HEK293 (cell line): ENCODE measurements at regions not wholly inside any gene's neighbourhood (a gene's known extent, or its start where the extent isn't known, plus 50 kb on each side); places are given as distances from the start of the nearest gene placed in this dataset.

Experiments used
- CTCF ChIA-PET: fragments of 350-600 bp; formaldehyde crosslinking; extraction: SDS; loops from one replicate; lab custom pipeline; 2021; ENCODE audit warnings: antibody characterized with exemption; lab: Yijun Ruan, JAX
- POLR2A ChIA-PET: fragments of 300-600 bp; formaldehyde crosslinking; extraction: SDS; loops from one replicate; lab custom pipeline; 2020; ENCODE audit warnings: antibody characterized with exemption, inconsistent platforms; lab: Yijun Ruan, JAX
- H3K27ac ChIP-seq: fragments of 200-500 bp; sonication (Bioruptor generic); 2 replicates; pipeline ENCODE4 v1.5.1; 2014; ENCODE audit warnings: low read depth, low read length, control low read depth, inconsistent platforms; ENCODE audit errors: extremely low read depth
- H3K36me3 ChIP-seq, 2 experiments: fragments of 200-500 bp in 1 of 2; sonication (Bioruptor generic) in 1 of 2; 1 replicate in 1 of 2; 2 replicates in 1 of 2; pipeline ENCODE4 v1.5.1; 2014 to 2017; ENCODE audit warnings: inconsistent platforms in 2 of 2, low read length in 2 of 2; ENCODE audit not compliant: control insufficient read depth in 2 of 2, insufficient read depth in 1 of 2
- H3K4me1 ChIP-seq: fragments of 200-500 bp; sonication (Bioruptor generic); 2 replicates; pipeline ENCODE4 v1.5.1; 2014; ENCODE audit warnings: mild to moderate bottlenecking, low read length, inconsistent platforms; ENCODE audit not compliant: control insufficient read depth, insufficient read depth
- H3K4me3 ChIP-seq: 2 replicates; pipeline ENCODE4 v1.5.1; 2011; ENCODE audit warnings: low read depth, mild to moderate bottlenecking, control low read depth, low read length, moderate library complexity
- H3K9me3 ChIP-seq: fragments of 200-500 bp; sonication (Bioruptor generic); 2 replicates; pipeline ENCODE4 v1.5.1; 2014; ENCODE audit warnings: low read depth, low read length, inconsistent platforms; ENCODE audit not compliant: control insufficient read depth, insufficient read depth
- GLI2 ChIP-seq: fragments of 450-650 bp; formaldehyde crosslinking; IDR thresholded peaks from 2 replicates; pipeline ENCODE4; 2017; ENCODE audit warnings: missing biosample characterization, missing genetic modification characterization, low read depth, borderline replicate concordance
- KLF16 ChIP-seq: fragments of 450-650 bp; formaldehyde crosslinking; IDR thresholded peaks from 2 replicates; pipeline ENCODE4 v1.5.1; 2017; ENCODE audit warnings: missing biosample characterization, missing genetic modification characterization
- SCRT2 ChIP-seq: fragments of 450-650 bp; formaldehyde crosslinking; IDR thresholded peaks from 2 replicates; pipeline ENCODE4 v1.5.1; 2016; ENCODE audit warnings: missing biosample characterization, missing genetic modification characterization
- WT1 ChIP-seq: fragments of 450-650 bp; formaldehyde crosslinking; IDR thresholded peaks from 2 replicates; pipeline ENCODE4 v1.5.1; 2016; ENCODE audit warnings: missing biosample characterization, missing genetic modification characterization
- YY1 ChIP-seq: fragments of 450-650 bp; formaldehyde crosslinking; IDR thresholded peaks from 2 replicates; pipeline ENCODE4 v1.5.1; 2018; ENCODE audit warnings: missing biosample characterization, missing genetic modification characterization
- ZNF133 ChIP-seq: fragments of 450-650 bp; formaldehyde crosslinking; IDR thresholded peaks from 2 replicates; pipeline ENCODE4 v1.5.1; 2016; ENCODE audit warnings: missing biosample characterization, missing genetic modification characterization
- ZNF157 ChIP-seq: fragments of 450-650 bp; formaldehyde crosslinking; IDR thresholded peaks from 2 replicates; pipeline ENCODE4 v1.5.1; 2016; ENCODE audit warnings: missing biosample characterization, missing genetic modification characterization
- ZNF169 ChIP-seq: fragments of 450-650 bp; formaldehyde crosslinking; IDR thresholded peaks from 2 replicates; pipeline ENCODE4 v1.5.1; 2016; ENCODE audit warnings: missing biosample characterization, missing genetic modification characterization
- ZNF2 ChIP-seq: fragments of 450-650 bp; formaldehyde crosslinking; IDR thresholded peaks from 2 replicates; pipeline ENCODE4 v1.5.1; 2016; ENCODE audit warnings: missing biosample characterization, missing genetic modification characterization
- ZNF211 ChIP-seq: fragments of 450-650 bp; formaldehyde crosslinking; IDR thresholded peaks from 2 replicates; pipeline ENCODE4 v1.5.1; 2016; ENCODE audit warnings: low read depth, missing biosample characterization, missing genetic modification characterization
- ZNF24 ChIP-seq: fragments of 450-650 bp; formaldehyde crosslinking; IDR thresholded peaks from 2 replicates; pipeline ENCODE4 v1.5.1; 2016; ENCODE audit warnings: missing biosample characterization, missing genetic modification characterization
- ZNF354C ChIP-seq: fragments of 450-650 bp; formaldehyde crosslinking; IDR thresholded peaks from 2 replicates; pipeline ENCODE4 v1.5.1; 2016; ENCODE audit warnings: missing biosample characterization, missing genetic modification characterization, low read depth, borderline replicate concordance
- ZNF433 ChIP-seq: fragments of 450-650 bp; formaldehyde crosslinking; IDR thresholded peaks from 2 replicates; pipeline ENCODE4 v1.5.1; 2016; ENCODE audit warnings: missing biosample characterization, missing genetic modification characterization, low read depth
- ZNF48 ChIP-seq: fragments of 450-650 bp; formaldehyde crosslinking; IDR thresholded peaks from 2 replicates; pipeline ENCODE4 v1.5.1; 2016; ENCODE audit warnings: missing biosample characterization, missing genetic modification characterization
- ZNF549 ChIP-seq: fragments of 450-650 bp; IDR thresholded peaks from 2 replicates; pipeline ENCODE4 v1.5.1; 2018; ENCODE audit warnings: missing biosample characterization, missing genetic modification characterization, mild to moderate bottlenecking, inconsistent platforms, moderate library complexity
- ZNF626 ChIP-seq: fragments of 450-650 bp; sonication (Bioruptor Pico); formaldehyde crosslinking; IDR thresholded peaks from 2 replicates; pipeline ENCODE4 v1.5.1; 2018; ENCODE audit warnings: missing biosample characterization, missing genetic modification characterization, inconsistent platforms
- ZNF701 ChIP-seq: fragments of 450-650 bp; formaldehyde crosslinking; IDR thresholded peaks from 2 replicates; pipeline ENCODE4 v1.5.1; 2016; ENCODE audit warnings: missing biosample characterization, missing genetic modification characterization
- TF ChIP-seq, protein P1 (sequence below): fragments of 450-650 bp; formaldehyde crosslinking; IDR thresholded peaks from 2 replicates; pipeline ENCODE4 v1.5.1; 2016; ENCODE audit warnings: missing biosample characterization, missing genetic modification characterization
- TF ChIP-seq, protein P2 (sequence below): fragments of 450-650 bp; formaldehyde crosslinking; IDR thresholded peaks from 2 replicates; pipeline ENCODE4 v1.5.0; 2017; ENCODE audit warnings: missing biosample characterization, missing genetic modification characterization, borderline replicate concordance
- TF ChIP-seq, protein P3 (sequence below): fragments of 450-650 bp; formaldehyde crosslinking; IDR thresholded peaks from 2 replicates; pipeline ENCODE4; 2016; ENCODE audit warnings: missing biosample characterization, missing genetic modification characterization
- TF ChIP-seq, protein P4 (sequence below): fragments of 450-650 bp; formaldehyde crosslinking; IDR thresholded peaks from 2 replicates; pipeline ENCODE4 v1.5.1; 2016; ENCODE audit warnings: missing biosample characterization, missing genetic modification characterization
- TF ChIP-seq, protein P5 (sequence below): fragments of 450-650 bp; formaldehyde crosslinking; IDR thresholded peaks from 2 replicates; pipeline ENCODE4 v1.5.1; 2016; ENCODE audit warnings: missing biosample characterization, missing genetic modification characterization

DNA sequence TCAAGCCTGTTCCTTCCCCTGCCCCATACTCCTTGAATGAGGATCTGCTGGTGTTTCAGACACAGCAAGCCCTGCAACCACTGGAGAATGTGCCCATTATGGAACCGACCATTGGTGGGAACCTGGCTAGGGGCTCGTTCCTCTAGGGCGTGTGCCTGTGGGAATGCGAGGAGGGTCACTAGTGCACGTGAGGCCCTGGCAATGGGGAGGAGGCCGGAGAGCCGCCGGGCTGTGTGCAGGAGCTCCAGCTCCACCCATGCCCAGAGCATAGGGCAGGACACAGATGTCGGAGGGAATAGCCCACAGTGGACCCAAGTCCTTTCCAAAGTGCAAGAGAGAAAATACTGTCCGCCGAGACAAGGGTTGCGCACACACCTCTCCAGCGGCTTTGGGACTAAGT lies 99.3 kb downstream of the ERMARD start:
- no peak overlapping the region for H3K27ac ChIP-seq
- no peaks in the 10 kb centered on the region for H3K4me1 ChIP-seq
- H3K4me3 ChIP-seq = no peak overlapping the region
- ChIA-PET POLR2A (no interaction called here), CTCF (interaction anchor here (0.6 to 1.1 kb wide), 4 partner anchors 19 to 1373 kb away, joined by 3 to 6 read pairs (median 3); no protein-coding TSS in a partner anchor)
- no peaks in the 10 kb centered on the region for H3K36me3 ChIP-seq
- H3K9me3 ChIP-seq = no peaks in the 10 kb centered on the region
- TF ChIP-seq ZNF354C (no peak), ZNF701 (tag by site-specific recombination) (no peak), GLI2 (no peak), YY1 (no peak)
- TF ChIP-seq, protein P1, sequence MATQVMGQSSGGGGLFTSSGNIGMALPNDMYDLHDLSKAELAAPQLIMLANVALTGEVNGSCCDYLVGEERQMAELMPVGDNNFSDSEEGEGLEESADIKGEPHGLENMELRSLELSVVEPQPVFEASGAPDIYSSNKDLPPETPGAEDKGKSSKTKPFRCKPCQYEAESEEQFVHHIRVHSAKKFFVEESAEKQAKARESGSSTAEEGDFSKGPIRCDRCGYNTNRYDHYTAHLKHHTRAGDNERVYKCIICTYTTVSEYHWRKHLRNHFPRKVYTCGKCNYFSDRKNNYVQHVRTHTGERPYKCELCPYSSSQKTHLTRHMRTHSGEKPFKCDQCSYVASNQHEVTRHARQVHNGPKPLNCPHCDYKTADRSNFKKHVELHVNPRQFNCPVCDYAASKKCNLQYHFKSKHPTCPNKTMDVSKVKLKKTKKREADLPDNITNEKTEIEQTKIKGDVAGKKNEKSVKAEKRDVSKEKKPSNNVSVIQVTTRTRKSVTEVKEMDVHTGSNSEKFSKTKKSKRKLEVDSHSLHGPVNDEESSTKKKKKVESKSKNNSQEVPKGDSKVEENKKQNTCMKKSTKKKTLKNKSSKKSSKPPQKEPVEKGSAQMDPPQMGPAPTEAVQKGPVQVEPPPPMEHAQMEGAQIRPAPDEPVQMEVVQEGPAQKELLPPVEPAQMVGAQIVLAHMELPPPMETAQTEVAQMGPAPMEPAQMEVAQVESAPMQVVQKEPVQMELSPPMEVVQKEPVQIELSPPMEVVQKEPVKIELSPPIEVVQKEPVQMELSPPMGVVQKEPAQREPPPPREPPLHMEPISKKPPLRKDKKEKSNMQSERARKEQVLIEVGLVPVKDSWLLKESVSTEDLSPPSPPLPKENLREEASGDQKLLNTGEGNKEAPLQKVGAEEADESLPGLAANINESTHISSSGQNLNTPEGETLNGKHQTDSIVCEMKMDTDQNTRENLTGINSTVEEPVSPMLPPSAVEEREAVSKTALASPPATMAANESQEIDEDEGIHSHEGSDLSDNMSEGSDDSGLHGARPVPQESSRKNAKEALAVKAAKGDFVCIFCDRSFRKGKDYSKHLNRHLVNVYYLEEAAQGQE (tag by site-specific recombination) = no peak

DNA sequence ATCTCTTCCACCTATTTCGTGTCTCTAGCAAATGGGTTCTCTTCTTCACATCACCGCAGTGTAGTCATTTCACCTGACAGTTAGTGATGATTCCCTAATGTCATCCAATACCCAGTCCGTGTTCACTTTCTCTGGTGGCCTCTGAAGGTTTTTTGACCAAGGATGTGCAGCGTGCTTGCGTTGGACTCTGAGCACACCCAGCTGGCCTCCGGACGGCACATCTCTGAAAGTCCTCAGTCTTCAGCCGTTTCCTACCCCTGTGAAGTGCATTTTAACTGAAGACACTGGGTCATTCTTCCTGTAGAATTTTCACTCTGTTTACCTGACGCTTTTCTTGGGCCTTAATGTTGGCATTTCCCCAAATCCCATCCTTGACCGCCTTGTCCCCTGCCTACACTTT lies 98.7 kb downstream of the ERMARD start:
- ChIA-PET CTCF (interaction anchor here (0.6 to 2.3 kb wide), 3 partner anchors 18 to 1372 kb away, joined by 3 to 7 read pairs (median 4); no protein-coding TSS in a partner anchor), POLR2A (no interaction called here)
- Histone ChIP-seq H3K36me3 (no peaks in the 10 kb centered on the region), H3K27ac (no peak overlapping the region), H3K4me3 (no peak overlapping the region), H3K9me3 (no peaks in the 10 kb centered on the region), H3K4me1 (no peaks in the 10 kb centered on the region)
- TF ChIP-seq SCRT2 (tag by site-specific recombination) (no peak), ZNF133 (tag by site-specific recombination) (no peak), ZNF48 (tag by site-specific recombination) (no peak), ZNF169 (tag by site-specific recombination) (no peak), ZNF24 (tag by site-specific recombination) (no peak), ZNF2 (tag by site-specific recombination) (no peak), ZNF626 (tag by site-specific recombination) (no peak), ZNF433 (tag by site-specific recombination) (no peak), ZNF549 (tag by site-specific recombination) (no peak), ZNF157 (tag by site-specific recombination) (no peak), KLF16 (tag by site-specific recombination) (no peak), WT1 (no peak), ZNF211 (tag by site-specific recombination) (no peak)
- TF ChIP-seq, protein P2, sequence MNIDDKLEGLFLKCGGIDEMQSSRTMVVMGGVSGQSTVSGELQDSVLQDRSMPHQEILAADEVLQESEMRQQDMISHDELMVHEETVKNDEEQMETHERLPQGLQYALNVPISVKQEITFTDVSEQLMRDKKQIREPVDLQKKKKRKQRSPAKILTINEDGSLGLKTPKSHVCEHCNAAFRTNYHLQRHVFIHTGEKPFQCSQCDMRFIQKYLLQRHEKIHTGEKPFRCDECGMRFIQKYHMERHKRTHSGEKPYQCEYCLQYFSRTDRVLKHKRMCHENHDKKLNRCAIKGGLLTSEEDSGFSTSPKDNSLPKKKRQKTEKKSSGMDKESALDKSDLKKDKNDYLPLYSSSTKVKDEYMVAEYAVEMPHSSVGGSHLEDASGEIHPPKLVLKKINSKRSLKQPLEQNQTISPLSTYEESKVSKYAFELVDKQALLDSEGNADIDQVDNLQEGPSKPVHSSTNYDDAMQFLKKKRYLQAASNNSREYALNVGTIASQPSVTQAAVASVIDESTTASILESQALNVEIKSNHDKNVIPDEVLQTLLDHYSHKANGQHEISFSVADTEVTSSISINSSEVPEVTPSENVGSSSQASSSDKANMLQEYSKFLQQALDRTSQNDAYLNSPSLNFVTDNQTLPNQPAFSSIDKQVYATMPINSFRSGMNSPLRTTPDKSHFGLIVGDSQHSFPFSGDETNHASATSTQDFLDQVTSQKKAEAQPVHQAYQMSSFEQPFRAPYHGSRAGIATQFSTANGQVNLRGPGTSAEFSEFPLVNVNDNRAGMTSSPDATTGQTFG (tag by site-specific recombination) = no peak
- TF ChIP-seq, protein P3, sequence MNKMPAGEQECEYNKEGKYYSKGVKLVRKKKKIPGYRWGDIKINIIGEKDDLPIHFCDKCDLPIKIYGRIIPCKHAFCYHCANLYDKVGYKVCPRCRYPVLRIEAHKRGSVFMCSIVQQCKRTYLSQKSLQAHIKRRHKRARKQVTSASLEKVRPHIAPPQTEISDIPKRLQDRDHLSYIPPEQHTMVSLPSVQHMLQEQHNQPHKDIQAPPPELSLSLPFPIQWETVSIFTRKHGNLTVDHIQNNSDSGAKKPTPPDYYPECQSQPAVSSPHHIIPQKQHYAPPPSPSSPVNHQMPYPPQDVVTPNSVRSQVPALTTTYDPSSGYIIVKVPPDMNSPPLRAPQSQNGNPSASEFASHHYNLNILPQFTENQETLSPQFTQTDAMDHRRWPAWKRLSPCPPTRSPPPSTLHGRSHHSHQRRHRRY = no peak
- TF ChIP-seq, protein P4, sequence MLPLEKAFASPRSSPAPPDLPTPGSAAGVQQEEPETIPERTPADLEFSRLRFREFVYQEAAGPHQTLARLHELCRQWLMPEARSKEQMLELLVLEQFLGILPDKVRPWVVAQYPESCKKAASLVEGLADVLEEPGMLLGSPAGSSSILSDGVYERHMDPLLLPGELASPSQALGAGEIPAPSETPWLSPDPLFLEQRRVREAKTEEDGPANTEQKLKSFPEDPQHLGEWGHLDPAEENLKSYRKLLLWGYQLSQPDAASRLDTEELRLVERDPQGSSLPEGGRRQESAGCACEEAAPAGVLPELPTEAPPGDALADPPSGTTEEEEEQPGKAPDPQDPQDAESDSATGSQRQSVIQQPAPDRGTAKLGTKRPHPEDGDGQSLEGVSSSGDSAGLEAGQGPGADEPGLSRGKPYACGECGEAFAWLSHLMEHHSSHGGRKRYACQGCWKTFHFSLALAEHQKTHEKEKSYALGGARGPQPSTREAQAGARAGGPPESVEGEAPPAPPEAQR (tag by site-specific recombination) = no peak
- TF ChIP-seq, protein P5, sequence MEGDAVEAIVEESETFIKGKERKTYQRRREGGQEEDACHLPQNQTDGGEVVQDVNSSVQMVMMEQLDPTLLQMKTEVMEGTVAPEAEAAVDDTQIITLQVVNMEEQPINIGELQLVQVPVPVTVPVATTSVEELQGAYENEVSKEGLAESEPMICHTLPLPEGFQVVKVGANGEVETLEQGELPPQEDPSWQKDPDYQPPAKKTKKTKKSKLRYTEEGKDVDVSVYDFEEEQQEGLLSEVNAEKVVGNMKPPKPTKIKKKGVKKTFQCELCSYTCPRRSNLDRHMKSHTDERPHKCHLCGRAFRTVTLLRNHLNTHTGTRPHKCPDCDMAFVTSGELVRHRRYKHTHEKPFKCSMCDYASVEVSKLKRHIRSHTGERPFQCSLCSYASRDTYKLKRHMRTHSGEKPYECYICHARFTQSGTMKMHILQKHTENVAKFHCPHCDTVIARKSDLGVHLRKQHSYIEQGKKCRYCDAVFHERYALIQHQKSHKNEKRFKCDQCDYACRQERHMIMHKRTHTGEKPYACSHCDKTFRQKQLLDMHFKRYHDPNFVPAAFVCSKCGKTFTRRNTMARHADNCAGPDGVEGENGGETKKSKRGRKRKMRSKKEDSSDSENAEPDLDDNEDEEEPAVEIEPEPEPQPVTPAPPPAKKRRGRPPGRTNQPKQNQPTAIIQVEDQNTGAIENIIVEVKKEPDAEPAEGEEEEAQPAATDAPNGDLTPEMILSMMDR (tag by site-specific recombination) = no peak
